NB4 (cell line): ENCODE measurements at regions not wholly inside any gene's neighbourhood (a gene's known extent, or its start where the extent isn't known, plus 50 kb on each side); places are given as distances from the start of the nearest gene placed in this dataset.

ENCODE experiments used
- DNase-seq: peaks from one replicate; pipeline ENCODE4 v3.0.0; 2010; ENCODE audit warnings: low read depth
- H3K4me3 ChIP-seq: one replicate; pipeline ENCODE4 v1.5.1; 2011; ENCODE audit warnings: mild to moderate bottlenecking, low read depth, low read length, moderate library complexity
- CTCF ChIP-seq: IDR thresholded peaks from one replicate; pipeline ENCODE4 v1.5.1; 2012; ENCODE audit warnings: low read depth, low read length
- MYC ChIP-seq: IDR thresholded peaks from 2 replicates; pipeline ENCODE4 v1.6.1; 2011; ENCODE audit warnings: low read depth, low read length
- POLR2A ChIP-seq: IDR thresholded peaks from 2 replicates; pipeline ENCODE4 v1.6.1; 2011; ENCODE audit warnings: mild to moderate bottlenecking; ENCODE audit not compliant: insufficient read length; ENCODE audit errors: extremely low read depth
- TF ChIP-seq, protein P1 (sequence below): IDR thresholded peaks from 2 replicates; pipeline ENCODE4 v1.6.1; 2011; ENCODE audit warnings: low read depth, low read length

DNA sequence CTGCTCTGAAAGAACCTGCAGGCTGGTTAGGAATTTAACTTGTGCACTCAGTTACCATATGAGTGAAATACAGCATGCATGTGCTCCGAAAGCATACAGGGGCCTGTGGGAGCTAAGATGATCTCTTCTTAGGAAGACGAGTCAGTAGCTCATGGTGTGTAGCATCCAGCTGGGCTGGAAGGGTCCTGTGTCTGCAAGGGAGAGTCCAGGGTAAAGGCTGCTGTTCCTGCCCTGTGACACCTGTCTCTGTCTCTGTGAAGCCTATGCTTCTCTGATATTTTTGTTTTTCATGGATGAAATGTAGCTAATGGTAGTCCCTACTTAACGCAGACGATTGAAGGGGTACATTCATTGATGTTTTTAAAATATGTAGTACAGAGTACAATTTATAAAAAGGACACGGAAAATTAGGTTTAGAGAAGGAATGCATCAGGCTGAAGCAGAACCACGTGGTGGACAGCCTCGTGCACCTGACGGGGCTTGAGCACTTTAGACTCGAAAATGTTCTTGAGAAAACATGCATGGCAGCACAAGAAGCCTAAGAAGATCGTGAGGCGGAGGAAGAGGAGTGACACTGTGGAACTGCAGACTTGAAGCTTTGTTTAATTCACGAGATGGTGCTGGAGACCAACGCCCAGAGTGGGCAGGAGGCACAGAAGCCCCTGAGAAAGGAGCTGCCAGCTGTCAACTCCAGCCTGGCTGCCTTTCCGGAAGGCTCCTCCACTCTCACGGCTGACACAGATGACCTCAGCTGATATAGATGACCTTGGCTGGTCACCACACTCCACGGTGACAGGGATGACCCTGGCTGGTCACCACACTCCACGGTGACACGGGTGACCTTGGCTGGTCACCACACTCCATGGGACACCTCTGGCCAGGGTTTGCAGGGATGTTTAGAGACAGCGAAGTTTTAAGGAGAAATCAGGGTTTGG, 110.6 kb downstream of the TMEM18 start:
- no peak for DNase-seq
- TF ChIP-seq, protein P1, sequence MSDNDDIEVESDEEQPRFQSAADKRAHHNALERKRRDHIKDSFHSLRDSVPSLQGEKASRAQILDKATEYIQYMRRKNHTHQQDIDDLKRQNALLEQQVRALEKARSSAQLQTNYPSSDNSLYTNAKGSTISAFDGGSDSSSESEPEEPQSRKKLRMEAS = no peak
- TF ChIP-seq POLR2A (no peak), MYC (no peak), CTCF (no peak)
- no peak overlapping the region for H3K4me3 ChIP-seq

GRCh38 chr2:564471-565181, 112.6 kb downstream of the TMEM18 start:
- TF ChIP-seq, protein P1 = no peak
- TF ChIP-seq CTCF = no peak
- no peak for TF ChIP-seq POLR2A
- TF ChIP-seq MYC = no peak
- DNase-seq = no peak
- H3K4me3 ChIP-seq = no peak overlapping the region

- no peak for TF ChIP-seq POLR2A
- TF ChIP-seq, protein P1 = no peak
- no peak for TF ChIP-seq MYC
- no peak for TF ChIP-seq CTCF
- no peak for DNase-seq
- no peak overlapping the region for H3K4me3 ChIP-seq
These were observed 113.7 kb downstream of the TMEM18 start for GRCh38 chr2:563512-563911.

GRCh38 chr2:562391-563364, 114.5 kb downstream of the TMEM18 start:
- H3K4me3 ChIP-seq = no peak overlapping the region
- no peak for TF ChIP-seq CTCF
- TF ChIP-seq, protein P1 = no peak
- TF ChIP-seq MYC = no peak
- TF ChIP-seq POLR2A = no peak
- no peak for DNase-seq

- no peak overlapping the region for H3K4me3 ChIP-seq
- TF ChIP-seq, protein P1 = no peak
- no peak for TF ChIP-seq CTCF
- no peak for TF ChIP-seq POLR2A
- no peak for TF ChIP-seq MYC
- no peak for DNase-seq
These were observed 118.3 kb downstream of the TMEM18 start for GRCh38 chr2:558879-559278.
